ENCODE measurements at regions not wholly inside any gene's neighbourhood (a gene's known extent, or its start where the extent isn't known, plus 50 kb on each side); places are given as distances from the start of the nearest gene placed in this dataset.

- TF ChIP-seq, protein P1, sequence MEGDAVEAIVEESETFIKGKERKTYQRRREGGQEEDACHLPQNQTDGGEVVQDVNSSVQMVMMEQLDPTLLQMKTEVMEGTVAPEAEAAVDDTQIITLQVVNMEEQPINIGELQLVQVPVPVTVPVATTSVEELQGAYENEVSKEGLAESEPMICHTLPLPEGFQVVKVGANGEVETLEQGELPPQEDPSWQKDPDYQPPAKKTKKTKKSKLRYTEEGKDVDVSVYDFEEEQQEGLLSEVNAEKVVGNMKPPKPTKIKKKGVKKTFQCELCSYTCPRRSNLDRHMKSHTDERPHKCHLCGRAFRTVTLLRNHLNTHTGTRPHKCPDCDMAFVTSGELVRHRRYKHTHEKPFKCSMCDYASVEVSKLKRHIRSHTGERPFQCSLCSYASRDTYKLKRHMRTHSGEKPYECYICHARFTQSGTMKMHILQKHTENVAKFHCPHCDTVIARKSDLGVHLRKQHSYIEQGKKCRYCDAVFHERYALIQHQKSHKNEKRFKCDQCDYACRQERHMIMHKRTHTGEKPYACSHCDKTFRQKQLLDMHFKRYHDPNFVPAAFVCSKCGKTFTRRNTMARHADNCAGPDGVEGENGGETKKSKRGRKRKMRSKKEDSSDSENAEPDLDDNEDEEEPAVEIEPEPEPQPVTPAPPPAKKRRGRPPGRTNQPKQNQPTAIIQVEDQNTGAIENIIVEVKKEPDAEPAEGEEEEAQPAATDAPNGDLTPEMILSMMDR (IDR thresholded peaks at IDR 0.05), result no peak
- TF ChIP-seq EZH2phosphoT487 (IDR thresholded peaks at IDR 0.05), result no peak
- no peak for TF ChIP-seq EZH2 (IDR thresholded peaks at IDR 0.05)
- Mint-ChIP-seq H3K27ac (no peak overlapping the region), H3K27me3 (ENCODE audit: insufficient read depth, low read depth) (peaks cover 4% of the 10 kb centered on the region), H3K9me3 (no peaks in the 10 kb centered on the region), H3K4me1 (no peaks in the 10 kb centered on the region), H3K4me3 (no peak overlapping the region), H3K36me3 (no peaks in the 10 kb centered on the region)
- no peak overlapping the region for H3K27ac ChIP-seq
- no peak overlapping the region for H3K4me3 ChIP-seq
- no peaks in the 10 kb centered on the region for H3K36me3 ChIP-seq
- H3K79me2 ChIP-seq (ENCODE audit: low read depth), result no peaks in the 10 kb centered on the region
- H3K9me3 ChIP-seq (ENCODE audit: low read depth), result no peaks in the 10 kb centered on the region
- H2AFZ ChIP-seq (replicated peaks), result no peak overlapping the region
- no peaks in the 10 kb centered on the region for H3F3A ChIP-seq (ENCODE audit: low read depth)
- no peak overlapping the region for H3K4me2 ChIP-seq
- H3K9ac ChIP-seq, result no peak overlapping the region
- H3K4me1 ChIP-seq, result no peaks in the 10 kb centered on the region
- H4K20me1 ChIP-seq (ENCODE audit: low read depth), result no peaks in the 10 kb centered on the region
- no peaks in the 10 kb centered on the region for H3K27me3 ChIP-seq
- no peak for DNase-seq (ENCODE audit: low spot score)
Observed at GRCh38 chr5:173529861-173530260, 86.6 kb downstream of the BOD1 start.

DNA sequence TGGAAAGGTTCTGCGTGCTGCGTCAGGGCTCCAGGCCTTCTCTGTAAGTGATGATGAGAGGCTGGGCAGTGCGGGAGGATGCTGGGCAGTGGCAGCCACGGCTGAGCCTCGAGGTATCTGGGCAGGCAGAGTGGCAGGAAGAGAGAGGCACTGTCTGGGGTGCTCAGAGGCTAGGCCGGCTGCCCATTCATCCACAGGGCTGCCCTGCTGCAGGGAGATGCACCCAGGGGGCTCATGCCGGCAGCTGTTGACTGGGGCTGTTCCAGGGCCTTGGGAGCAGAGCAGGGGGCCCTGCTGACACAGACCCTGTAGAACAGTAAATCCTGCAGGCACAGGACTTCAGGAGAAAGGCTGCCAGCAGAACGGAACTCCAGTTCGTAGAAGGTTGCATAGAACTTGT lies 88.8 kb downstream of the BOD1 start:
- Histone ChIP-seq H3F3A (ENCODE audit: low read depth) (no peaks in the 10 kb centered on the region), H3K4me1 (no peaks in the 10 kb centered on the region), H3K4me2 (no peak overlapping the region), H3K36me3 (no peaks in the 10 kb centered on the region), H2AFZ (replicated peaks) (no peak overlapping the region), H3K9me3 (ENCODE audit: low read depth) (no peaks in the 10 kb centered on the region), H3K27me3 (no peaks in the 10 kb centered on the region), H3K4me3 (no peak overlapping the region), H4K20me1 (ENCODE audit: low read depth) (no peaks in the 10 kb centered on the region), H3K9ac (no peak overlapping the region), H3K27ac (no peak overlapping the region), H3K79me2 (ENCODE audit: low read depth) (no peaks in the 10 kb centered on the region)
- Mint-ChIP-seq H3K36me3 (no peaks in the 10 kb centered on the region), H3K27me3 (ENCODE audit: insufficient read depth, low read depth) (no peaks in the 10 kb centered on the region), H3K9me3 (no peaks in the 10 kb centered on the region), H3K4me1 (no peaks in the 10 kb centered on the region), H3K27ac (no peak overlapping the region), H3K4me3 (no peak overlapping the region)
- TF ChIP-seq, protein P1 (IDR thresholded peaks at IDR 0.05), result no peak
- TF ChIP-seq EZH2phosphoT487 (IDR thresholded peaks at IDR 0.05) (no peak), EZH2 (IDR thresholded peaks at IDR 0.05) (no peak)
- no peak for DNase-seq (ENCODE audit: low spot score)

DNA sequence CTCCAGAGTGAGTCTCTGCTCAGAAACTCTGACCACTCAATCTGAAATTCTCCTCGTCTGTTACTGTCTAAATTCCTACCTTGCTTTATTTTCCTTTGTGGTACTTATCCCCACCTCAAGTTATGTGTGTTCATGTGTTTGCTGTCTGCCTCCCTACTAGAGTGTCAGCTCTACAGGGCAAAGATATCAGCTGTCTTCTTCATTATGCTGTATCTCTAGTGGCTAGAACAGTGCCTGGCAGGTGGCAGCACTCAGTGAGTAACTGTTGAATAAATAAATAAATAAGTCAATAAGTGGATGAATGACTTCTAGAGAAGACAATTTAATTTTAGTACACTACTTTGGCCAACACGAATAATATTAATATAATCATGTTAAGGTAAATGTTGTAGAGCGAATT lies 92.3 kb downstream of the BOD1 start:
- DNase-seq (ENCODE audit: low spot score), result no peak
- H3K27me3 ChIP-seq, result no peaks in the 10 kb centered on the region
- peaks cover 9% of the 10 kb centered on the region for H3K36me3 ChIP-seq
- no peaks in the 10 kb centered on the region for H3K4me1 ChIP-seq
- Mint-ChIP-seq H3K4me1 (no peaks in the 10 kb centered on the region), H3K36me3 (no peaks in the 10 kb centered on the region), H3K4me3 (no peak overlapping the region), H3K9me3 (peaks cover 8% of the 10 kb centered on the region), H3K27me3 (ENCODE audit: insufficient read depth, low read depth) (no peaks in the 10 kb centered on the region), H3K27ac (no peak overlapping the region)
- H3K4me3 ChIP-seq, result no peak overlapping the region
- H3K4me2 ChIP-seq, result no peak overlapping the region
- no peak overlapping the region for H3K27ac ChIP-seq
- H2AFZ ChIP-seq (replicated peaks), result no peak overlapping the region
- TF ChIP-seq EZH2phosphoT487 (IDR thresholded peaks at IDR 0.05), result no peak
- TF ChIP-seq, protein P1 (IDR thresholded peaks at IDR 0.05), result no peak
- TF ChIP-seq EZH2 (IDR thresholded peaks at IDR 0.05), result no peak
- H3K79me2 ChIP-seq (ENCODE audit: low read depth), result no peaks in the 10 kb centered on the region
- no peaks in the 10 kb centered on the region for H4K20me1 ChIP-seq (ENCODE audit: low read depth)
- no peaks in the 10 kb centered on the region for H3K9me3 ChIP-seq (ENCODE audit: low read depth)
- H3F3A ChIP-seq (ENCODE audit: low read depth), result no peaks in the 10 kb centered on the region
- H3K9ac ChIP-seq, result no peak overlapping the region

DNA sequence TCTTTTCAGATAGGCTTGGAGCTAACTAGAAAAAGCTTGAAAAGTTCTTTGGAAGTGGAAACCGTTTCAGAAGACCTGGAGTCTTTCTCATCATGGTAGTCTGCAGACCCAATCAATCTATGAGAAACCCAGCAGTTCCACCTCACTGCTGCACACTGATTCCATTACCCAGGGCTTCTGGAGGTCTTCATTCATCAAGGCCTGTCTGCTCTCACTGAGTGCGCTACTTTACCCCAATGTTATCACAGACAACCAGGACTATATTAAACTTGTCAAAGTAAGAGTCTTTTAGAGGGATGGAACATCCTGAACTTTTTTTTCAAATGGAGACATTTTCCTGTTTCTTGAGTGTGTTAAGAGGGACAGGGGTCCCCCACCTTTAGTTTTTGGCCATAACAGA lies 93.1 kb downstream of the BOD1 start:
- Mint-ChIP-seq H3K27me3 (ENCODE audit: insufficient read depth, low read depth) (no peaks in the 10 kb centered on the region), H3K4me3 (no peak overlapping the region), H3K27ac (no peak overlapping the region), H3K36me3 (no peaks in the 10 kb centered on the region), H3K4me1 (no peaks in the 10 kb centered on the region), H3K9me3 (peaks cover 12% of the 10 kb centered on the region)
- H3K79me2 ChIP-seq (ENCODE audit: low read depth), result no peaks in the 10 kb centered on the region
- H3K4me1 ChIP-seq, result no peaks in the 10 kb centered on the region
- no peaks in the 10 kb centered on the region for H3K9me3 ChIP-seq (ENCODE audit: low read depth)
- no peaks in the 10 kb centered on the region for H4K20me1 ChIP-seq (ENCODE audit: low read depth)
- no peak for DNase-seq (ENCODE audit: low spot score)
- no peaks in the 10 kb centered on the region for H3F3A ChIP-seq (ENCODE audit: low read depth)
- H3K4me2 ChIP-seq, result no peak overlapping the region
- H3K27me3 ChIP-seq, result no peaks in the 10 kb centered on the region
- H3K36me3 ChIP-seq, result peaks cover 9% of the 10 kb centered on the region
- H3K4me3 ChIP-seq, result no peak overlapping the region
- no peak overlapping the region for H3K9ac ChIP-seq
- TF ChIP-seq EZH2 (IDR thresholded peaks at IDR 0.05), result no peak
- TF ChIP-seq EZH2phosphoT487 (IDR thresholded peaks at IDR 0.05), result no peak
- TF ChIP-seq, protein P1 (IDR thresholded peaks at IDR 0.05), result no peak
- H2AFZ ChIP-seq (replicated peaks), result no peak overlapping the region
- no peak overlapping the region for H3K27ac ChIP-seq

Measured in neural progenitor cell (in vitro differentiated cells).